NCI-H1105 treated with DMSO at 0.1 percent for 48 hours (cell line): ENCODE measurements at regions not wholly inside any gene's neighbourhood (a gene's known extent, or its start where the extent isn't known, plus 50 kb on each side); places are given as distances from the start of the nearest gene placed in this dataset.
"Not testable (repeated sequence)": the region's sequence is repeated elsewhere in the genome, so short reads cannot be mapped to it uniquely, and the experiment has no call there.

Source experiments
- DNase-seq: peaks from one replicate; lab custom pipeline; 2025; lab: John Stamatoyannopoulos, UW

DNA sequence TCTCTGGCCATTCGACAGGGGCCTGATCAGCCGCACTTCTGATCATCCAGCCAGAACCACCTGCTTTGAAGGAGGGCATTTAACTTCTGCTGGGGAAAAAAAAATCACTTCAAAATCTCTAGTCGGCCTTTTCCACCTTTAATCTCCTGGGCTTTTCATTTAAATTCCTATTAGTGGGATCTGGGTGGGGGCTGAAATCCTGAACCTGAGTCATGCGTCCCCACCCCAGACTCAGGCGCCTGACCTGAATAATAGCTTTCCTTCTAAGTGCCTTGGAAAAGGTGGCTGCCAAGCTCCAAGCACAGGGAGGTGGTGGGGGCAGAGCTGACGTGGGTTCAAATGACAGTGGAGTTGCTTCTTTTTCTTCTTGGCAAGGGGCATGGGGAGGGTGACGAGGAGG lies 246.0 kb upstream of the EXOC2 start:
- DNase-seq: no peak

DNA sequence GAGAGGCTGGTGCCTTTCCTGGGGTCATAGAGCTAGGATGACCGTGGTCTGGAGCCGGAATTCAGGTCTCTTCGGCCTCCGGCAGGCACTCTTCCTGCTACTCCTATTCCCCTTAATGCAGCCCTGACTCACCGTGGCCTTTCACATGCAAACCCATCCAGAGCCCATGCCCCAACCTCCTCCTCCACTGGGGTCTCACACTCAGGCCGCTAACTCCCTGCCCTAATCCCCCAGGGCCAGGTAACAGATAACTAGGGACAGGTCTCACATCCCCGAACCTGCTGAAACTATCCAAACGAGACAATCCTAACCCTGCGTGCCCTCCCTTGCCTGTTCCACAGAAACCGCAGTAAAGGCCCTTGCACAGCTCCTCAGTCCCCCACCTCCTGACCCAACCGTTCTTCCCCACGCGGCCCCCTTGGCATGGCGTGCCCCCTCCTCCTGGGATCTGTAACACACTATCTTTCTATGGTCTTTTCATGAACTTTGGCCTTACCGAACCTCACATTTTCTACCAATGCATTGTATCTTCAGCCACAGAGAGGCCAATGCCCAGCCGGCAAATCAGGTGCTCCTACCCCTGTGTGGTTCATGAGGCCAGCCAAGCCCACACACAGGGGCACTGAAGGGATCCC lies 245.4 kb upstream of the EXOC2 start:
- no peak for DNase-seq

DNA sequence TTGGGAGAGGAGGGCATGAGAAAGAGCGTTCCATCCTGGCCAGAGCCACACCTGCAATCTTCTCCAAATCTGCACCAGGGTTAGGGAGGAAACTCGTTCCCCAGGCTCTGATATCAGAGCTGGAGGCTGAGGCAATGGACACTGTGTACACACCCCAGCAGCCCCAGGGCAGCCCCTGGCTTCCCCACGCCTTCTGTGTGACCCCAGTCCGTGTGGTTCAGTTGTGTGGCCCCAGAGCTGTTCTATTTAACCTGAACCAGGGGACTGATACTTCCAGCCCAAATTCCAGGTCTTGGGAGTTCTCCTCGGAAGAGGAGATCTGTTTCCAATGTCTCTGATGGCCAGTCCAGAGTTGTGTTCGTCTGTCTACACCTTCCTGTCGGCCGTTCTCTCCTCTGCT lies 242.6 kb upstream of the EXOC2 start:
- DNase-seq: no peak

DNA sequence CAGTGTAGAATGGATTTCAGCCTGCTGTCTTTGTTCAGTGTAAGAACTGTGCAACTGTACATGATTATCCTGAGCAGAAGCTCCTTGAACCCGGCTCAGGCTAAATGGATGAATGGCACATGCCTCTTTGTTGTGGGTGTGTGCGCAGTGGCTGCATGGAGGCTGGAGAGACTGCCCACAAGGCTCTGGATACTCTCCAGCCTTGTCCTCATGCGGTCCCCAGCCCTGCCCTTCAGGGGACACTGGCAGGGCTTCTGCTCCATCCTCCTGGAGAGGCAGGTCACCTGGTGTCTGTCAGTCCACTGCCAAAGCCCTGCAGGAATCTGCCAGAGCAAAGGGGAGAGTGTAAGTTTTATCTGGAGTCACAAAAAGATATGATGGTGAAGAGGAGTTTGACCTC lies 241.7 kb upstream of the EXOC2 start:
- no peak for DNase-seq

DNA sequence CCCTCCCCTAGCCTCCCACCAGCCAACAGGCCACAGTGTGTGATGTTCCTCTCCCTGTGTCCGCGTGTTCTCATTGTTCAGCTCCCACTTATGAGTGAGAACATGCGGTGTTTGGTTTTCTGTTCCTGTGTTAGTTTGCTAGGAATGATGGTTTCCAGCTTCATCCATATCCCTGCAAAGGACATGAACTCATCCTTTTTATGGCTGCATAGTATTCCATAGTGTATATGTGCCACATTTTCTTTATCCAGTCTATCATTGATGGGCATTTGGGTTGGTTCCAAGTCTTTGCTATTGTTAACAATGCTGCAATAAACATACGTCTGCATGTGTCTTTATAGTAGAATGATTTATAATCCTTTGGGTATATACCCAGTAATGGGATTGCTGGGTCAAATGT lies 239.0 kb upstream of the EXOC2 start:
- DNase-seq: not testable (repeated sequence)

DNA sequence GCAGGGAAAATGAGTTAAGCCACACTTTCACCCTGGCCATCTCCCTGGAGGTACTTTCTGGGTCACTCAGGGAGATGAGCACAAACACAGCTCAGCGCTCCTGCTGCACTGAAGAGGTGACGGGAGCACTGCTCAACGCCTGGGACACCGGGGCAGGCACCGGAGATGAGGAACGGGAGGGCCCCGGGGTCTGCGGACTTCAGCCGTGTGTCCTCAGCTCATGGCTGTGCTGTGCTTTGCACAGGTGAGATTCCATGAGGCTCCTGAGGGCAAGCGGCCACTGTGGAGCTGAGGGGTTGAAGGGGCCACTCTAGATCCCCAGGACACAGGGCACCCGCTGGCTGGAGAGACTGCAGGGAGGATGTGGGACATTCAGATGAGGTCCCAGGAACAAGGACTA lies 234.2 kb upstream of the EXOC2 start:
- no peak for DNase-seq

DNA sequence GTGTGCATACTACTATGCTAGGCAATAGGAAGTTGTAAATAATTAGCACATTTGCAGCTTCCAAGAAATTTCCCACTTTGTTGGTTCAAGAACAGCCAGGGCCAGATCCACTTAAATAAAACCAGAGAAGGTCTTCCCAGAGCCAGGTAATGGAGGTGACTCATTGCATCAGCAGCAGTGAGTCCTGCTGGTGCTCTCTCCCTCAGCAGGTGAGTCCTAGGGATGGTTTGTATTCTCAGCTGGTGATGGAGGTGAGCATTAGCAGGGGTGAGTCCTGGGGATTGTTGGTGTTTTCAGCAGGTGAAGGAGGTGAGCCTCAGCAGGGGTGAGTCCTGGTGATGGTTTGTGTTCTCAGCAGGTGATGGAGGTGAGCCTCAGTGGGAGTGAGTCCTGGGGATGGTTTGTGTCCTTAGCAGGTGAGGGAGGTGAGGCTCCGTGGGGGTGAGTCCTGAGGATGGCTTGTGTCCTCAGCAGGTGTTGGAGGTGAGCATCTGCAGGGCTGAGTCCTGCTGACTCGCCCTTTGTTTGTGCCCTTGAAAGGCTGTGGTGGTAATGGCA lies 232.8 kb upstream of the EXOC2 start:
- no peak for DNase-seq

DNA sequence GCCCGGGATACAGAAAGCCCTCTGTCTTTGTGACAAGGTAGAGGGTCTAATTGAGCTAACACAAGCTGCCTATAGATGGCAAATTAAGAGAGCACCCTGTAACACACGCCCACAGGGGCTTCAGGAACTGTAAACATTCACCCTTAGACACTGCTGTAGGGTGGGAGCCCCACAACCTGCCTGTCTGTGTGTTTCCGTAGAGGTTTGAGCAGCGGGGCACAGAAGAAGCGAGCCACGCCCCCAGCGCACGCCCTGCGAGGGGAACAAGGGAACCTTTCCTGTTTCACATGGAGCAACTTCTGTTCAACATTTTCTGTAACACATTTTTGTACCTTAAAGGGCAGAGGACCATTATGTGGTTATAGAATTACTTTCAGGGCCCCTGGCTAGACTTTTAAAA lies 231.7 kb upstream of the EXOC2 start:
- no peak for DNase-seq

DNA sequence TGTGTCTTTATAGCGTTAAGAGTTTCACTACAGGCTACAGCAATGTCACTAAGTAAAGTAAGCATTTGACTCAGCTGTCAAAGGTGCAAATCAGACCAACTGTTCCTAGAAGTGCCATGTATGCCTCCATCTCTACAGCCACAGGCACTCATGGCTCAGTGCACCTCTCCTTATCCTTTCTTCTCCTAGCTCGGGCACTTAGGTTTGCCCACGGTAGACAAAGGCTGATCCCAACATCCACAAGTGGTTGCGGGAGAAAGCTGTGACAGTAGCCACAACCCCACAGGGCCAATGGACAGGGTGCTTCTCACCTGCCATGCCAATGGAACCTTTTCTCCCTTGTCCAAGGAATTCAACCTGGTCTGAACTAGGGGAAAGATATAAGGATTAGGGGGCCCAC lies 228.5 kb upstream of the EXOC2 start:
- no peak for DNase-seq

DNA sequence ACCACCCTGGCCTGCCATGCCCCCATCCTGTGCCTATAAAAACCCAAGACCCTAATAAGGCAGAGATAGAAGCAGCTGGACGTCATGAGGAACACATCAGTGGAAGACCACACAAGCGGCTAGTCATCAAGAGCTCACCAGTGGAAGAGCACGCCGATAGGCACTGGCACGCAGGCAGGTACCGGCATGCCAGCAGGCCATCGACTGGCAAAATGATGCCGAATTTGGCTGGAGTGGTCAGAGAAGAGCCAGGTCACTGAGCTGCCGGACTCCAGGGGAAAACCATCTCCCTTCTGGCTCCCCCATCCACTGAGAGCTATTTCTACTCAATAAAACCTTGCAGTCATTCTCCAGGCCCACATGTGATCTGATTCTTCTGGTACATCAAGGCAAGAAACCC lies 227.6 kb upstream of the EXOC2 start:
- no peak for DNase-seq

DNA sequence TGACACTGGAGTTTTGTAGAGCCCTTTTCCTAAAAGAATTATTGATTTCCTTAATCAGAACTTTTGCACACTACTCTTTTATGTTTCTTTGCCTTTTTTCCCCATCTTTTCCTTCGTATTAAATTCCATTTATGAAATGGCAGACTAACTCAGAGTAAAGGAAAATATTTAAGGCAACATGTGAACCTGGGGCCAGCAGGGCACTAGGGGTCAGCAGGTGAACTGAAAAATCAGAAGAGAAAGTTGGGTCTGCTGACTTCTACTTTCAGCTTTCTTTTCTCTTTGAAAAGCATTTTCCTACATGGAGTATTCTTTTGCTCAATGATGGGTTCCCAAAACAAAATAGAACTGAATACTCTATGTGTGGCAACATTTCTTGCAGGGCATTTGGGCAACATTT lies 226.6 kb upstream of the EXOC2 start:
- no peak for DNase-seq

DNA sequence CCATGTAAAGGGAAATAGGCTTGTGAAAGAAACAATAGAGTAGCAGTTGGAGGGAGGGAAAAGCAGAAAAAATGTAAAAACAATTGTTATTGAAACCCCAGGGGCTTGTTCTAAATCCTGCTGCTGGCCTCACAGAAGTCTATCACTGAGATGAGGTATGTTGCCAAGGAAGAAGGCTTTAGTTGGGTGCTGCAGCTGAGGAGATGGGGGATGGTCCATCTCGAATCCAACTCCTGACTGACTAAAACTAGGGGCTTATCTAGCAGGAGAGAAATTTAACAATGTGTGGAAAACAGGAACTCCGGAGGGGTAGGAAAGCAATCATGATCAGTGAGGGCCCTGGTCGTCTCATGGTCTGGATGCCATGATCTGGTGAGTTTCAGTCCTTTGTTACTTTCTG lies 225.0 kb upstream of the EXOC2 start:
- DNase-seq: no peak

DNA sequence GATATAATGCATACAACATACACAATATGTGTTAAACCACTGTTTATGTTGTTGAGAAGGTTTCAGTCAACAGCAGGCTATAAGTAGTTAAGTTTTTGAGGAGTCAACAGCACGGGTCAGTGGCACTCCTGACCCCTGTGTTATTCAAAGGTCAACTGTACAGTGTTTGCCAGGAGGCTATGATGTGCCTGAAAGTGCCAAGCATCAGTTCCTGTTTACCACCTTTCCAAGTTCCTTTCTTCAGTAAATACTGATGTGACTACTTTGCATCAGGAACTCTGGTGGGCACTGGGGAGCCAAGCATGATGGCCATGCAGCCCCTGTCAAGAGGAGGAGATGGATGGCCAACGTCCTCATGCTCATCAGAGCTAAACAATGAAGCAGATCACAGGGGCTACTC lies 224.4 kb upstream of the EXOC2 start:
- no peak for DNase-seq

DNA sequence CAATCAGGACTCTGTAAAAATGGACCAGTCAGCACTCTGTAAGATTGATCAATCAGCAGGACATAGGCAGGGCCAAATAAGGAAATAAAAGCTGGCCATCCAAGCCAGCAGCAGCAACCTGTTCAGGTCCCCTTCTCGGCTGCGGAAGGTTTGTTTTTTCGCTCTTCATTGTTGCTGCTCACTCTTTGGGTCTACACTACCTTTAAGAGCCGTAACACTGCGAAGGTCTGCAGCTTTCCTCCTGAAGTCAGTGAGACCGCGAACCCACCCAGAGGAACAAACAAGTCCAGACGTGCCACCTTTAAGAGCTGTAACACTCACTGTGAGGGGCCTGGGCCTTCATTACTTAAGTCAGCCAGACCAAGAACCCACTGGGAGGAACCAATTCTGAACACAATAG lies 223.2 kb upstream of the EXOC2 start:
- DNase-seq: no peak

DNA sequence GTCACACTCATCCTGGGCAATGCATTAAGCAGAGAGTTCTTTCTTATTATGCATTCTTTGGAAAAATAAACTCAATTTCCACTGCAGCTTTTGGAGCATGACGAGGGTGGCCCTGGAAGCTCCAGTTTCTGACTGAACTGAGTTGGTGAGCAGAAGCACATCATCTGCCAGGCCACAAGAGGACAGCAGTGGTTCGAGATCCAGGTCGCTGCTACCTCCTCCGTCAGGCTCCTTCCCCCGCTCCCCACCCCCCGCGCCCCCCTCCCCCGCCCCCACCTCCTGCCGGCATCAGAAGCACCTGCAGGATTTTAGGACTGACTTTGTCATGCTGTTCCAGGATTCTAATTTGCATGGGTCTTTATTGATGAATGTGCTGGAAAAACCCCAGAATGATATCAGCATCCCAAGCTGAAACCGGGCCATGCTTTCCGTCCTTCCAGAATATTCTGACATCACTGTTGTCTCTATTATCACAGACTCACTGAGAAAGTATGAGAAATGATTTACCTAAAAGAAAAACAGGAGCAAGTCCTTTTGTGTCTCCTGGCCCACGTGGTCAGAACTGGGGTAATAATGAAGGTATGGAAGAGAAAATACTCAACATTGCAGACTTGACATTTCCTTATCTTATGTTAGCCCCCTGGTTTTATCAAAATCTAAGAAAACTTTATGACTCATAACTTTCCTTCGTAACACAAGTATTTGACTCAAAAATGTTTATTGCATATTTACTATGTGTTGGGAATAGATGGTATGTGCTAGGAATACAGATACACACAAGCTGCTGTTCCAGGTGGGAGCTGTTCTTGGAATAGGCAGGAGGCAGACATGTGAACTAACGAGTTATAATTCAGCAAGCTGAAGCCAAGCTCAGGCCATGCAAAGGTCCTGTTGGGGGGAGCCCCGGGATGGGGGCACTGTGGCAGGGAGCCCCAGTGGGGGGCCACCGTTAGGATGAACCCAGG lies 220.2 kb upstream of the EXOC2 start:
- DNase-seq: peak; percentile 68

DNA sequence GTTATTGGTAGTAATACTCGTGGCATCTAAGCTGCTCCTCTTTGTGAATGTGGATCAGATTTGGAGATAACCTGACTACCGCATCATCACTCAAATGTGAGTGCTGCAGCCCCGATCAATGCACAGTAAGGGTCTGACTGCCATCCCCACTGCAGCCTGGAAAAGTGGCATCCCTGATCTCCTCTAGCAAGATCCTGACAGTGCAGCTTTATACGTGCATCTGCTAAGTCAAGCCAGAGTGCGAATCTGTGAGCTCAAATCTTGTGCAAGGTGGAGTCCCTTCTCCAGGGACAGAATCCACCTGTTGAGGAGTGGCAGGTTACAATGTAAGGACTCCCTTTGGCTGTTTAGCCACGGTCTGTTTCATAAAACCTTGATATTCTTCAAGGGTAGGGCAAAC lies 215.0 kb upstream of the EXOC2 start:
- no peak for DNase-seq

DNA sequence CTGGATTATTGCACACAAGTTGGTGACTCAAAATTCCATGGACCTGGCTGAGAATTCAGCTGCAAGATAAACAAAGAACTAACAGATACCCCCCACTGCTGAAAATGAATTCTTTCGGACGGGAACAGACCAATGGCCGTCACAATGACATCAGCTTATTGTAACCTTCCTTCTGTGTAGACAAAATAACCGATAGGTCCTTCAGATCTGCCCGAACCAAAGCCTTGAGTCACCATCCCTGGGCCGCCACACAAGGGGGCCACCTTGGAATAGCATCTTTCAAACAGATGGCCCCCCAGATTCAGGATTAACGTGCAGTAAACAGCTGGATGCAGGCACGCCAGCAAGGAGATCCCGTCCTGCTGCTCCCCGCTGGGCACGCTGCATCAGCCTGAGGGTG lies 214.0 kb upstream of the EXOC2 start:
- no peak for DNase-seq

DNA sequence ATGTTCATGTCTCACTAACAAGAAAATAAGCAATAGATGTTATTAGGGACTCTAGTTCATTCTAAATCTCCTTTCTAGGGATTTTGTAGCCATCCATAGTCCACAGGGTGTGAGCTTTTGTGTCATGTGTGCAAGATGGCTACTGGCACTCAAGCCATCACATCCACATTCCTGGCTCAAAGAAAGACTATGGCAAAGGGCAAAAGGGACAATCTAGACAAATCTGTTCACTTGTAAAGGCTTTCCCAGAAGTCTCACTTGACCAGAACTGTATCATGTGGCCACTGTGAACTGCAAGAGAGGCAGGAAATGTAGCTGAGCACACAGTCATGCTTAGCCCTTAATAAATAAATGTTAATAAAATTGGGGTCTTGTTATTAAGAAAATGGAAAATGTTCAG lies 212.6 kb upstream of the EXOC2 start:
- no peak for DNase-seq

DNA sequence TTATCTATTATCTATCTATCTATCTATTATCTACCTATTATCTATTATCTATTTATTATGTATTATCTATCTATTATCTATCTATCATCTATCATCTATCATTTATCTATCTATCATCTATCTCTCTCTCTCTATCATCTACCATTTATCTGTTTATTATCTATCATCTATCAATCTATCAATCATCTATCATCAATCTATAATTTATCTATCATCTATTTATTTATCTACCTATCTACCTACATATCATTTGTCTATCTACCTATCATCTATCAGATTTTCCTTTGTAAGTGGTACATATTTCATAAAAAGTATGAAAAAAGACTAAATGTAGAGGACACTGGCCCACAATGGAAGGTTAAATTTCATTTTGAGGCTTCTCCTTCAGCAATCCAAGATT lies 212.1 kb upstream of the EXOC2 start:
- no peak for DNase-seq

DNA sequence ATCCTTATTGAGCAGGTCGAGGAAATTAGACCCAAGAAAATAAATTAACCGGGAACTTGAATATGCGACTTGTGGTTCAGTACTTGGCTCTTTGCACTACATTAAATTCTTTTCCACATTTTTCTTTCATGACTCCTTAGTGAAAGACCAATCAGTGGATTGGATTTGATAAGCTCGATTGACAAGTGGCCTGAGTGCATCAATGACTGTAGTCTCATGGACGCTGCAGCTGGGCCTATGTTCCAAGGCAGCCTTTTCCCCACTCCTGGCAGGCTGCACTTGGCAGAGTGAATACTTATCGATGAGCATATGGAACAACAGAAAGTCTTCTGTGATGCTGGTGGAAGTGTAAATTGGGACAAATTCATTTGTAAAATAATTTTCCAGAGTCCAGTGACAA lies 210.8 kb upstream of the EXOC2 start:
- no peak for DNase-seq

DNA sequence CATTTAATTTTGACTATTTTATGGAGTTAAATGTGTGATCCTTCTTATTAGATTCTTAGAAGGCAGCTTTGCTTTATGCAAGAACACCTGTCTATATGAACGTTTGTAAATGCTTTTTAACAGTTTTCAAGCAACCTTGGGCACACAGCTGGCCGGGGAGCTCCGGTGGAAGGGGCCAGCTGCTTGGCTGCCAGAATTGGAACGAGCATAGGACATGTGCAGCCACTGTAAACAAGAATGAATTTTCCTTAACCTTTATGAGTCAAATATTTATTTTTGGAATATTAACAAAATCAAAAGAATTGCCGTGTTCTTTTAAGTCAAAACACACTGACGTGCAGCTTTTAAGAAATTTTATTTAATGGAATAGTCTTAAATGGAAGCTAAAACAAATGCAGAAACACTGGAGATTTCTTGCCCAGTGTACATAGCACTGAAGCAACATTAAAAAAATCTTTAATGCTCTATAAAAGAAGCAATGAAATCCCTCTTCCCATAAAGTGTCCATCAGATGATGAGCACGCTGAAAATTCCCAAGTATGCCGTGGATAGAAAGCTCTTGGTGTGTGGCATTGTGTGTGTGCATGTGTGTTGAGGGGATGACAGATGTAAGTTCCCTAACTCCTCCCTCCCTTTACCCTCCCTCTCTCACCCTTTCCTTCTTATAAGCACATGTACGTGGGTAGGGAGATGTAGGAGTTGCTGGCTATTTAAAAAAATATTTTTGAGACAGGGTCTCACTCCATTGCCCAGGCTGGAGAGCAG lies 208.9 kb upstream of the EXOC2 start:
- DNase-seq: no peak

DNA sequence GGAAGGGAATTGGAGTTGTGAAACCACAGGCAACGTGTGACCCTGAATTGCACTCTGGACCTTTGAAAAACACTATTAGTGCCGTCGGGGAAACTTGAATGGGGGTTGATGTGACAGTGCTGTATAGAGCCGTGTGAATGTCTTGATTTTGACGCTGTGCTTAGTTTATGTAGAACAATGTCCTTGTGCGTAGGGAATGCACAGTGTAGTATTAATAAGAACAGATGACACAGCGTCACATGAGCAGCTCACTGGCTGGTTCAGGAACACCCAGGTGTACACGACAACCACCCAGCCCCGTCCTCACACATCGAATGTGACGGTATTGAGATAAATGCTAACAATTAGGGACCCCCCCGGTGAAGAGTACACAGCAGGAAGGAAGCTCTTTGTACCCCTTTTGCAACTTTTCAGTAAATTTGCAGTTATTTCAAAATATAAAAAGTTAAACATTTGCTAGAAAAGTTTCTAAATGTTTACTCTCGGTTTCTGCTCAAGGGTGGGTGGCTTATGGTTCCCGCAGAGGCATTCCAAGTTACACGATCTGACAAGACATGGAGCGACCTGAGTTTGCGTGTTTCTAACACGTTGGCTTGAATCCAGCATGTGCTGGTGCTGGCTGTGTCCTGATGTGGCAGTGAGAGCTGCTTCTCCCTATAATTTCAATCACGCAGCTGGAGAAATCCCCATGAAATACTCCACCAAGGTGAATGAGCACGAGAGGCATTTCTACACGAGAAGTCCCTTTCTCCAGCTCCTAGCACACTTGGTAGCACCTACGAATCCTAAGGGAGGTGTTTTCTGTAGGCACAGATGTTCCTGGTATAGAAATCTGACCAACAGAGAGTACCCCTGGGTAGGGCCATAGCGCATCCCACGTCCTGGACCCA lies 208.0 kb upstream of the EXOC2 start:
- DNase-seq: no peak
